ENCODE measurements at regions not wholly inside any gene's neighbourhood (a gene's known extent, or its start where the extent isn't known, plus 50 kb on each side); places are given as distances from the start of the nearest gene placed in this dataset.

DNA sequence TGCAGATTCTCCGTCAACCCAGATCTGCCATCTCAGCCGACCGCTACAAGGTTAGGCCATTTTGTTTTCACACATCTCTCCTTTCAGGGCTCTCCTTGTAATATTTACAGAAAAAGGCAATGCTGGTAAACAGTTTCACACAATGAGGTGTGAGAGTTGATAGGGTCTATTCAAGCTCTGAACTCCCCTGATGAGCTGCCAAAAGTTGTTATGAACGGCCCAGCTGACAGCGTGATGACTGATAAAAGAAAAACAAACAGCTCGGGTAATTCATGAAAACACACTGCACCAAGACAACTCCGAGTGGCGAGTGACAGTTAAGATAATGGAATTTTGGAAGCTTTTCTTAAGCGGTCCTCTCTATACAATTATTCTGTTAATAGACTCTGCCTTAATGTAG, 68.1 kb upstream of the IRX5 start:
- TF ChIP-seq TAF1 (IDR thresholded peaks at IDR 0.05; ENCODE audit: low read depth) (no peak), RAD21 (conservative IDR thresholded peaks at IDR 0.05) (no peak), EP300 (conservative IDR thresholded peaks at IDR 0.05; ENCODE audit: poor library complexity, severe bottlenecking) (no peak), MXI1 (conservative IDR thresholded peaks at IDR 0.05; ENCODE audit: poor library complexity, severe bottlenecking) (no peak), SMC3 (conservative IDR thresholded peaks at IDR 0.05; ENCODE audit: poor library complexity) (no peak), POLR2AphosphoS5 (IDR thresholded peaks at IDR 0.05) (no peak)
- TF ChIP-seq, protein P1, sequence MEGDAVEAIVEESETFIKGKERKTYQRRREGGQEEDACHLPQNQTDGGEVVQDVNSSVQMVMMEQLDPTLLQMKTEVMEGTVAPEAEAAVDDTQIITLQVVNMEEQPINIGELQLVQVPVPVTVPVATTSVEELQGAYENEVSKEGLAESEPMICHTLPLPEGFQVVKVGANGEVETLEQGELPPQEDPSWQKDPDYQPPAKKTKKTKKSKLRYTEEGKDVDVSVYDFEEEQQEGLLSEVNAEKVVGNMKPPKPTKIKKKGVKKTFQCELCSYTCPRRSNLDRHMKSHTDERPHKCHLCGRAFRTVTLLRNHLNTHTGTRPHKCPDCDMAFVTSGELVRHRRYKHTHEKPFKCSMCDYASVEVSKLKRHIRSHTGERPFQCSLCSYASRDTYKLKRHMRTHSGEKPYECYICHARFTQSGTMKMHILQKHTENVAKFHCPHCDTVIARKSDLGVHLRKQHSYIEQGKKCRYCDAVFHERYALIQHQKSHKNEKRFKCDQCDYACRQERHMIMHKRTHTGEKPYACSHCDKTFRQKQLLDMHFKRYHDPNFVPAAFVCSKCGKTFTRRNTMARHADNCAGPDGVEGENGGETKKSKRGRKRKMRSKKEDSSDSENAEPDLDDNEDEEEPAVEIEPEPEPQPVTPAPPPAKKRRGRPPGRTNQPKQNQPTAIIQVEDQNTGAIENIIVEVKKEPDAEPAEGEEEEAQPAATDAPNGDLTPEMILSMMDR (IDR thresholded peaks at IDR 0.05; ENCODE audit: poor library complexity, severe bottlenecking): no peak
- TF ChIP-seq, protein P2, sequence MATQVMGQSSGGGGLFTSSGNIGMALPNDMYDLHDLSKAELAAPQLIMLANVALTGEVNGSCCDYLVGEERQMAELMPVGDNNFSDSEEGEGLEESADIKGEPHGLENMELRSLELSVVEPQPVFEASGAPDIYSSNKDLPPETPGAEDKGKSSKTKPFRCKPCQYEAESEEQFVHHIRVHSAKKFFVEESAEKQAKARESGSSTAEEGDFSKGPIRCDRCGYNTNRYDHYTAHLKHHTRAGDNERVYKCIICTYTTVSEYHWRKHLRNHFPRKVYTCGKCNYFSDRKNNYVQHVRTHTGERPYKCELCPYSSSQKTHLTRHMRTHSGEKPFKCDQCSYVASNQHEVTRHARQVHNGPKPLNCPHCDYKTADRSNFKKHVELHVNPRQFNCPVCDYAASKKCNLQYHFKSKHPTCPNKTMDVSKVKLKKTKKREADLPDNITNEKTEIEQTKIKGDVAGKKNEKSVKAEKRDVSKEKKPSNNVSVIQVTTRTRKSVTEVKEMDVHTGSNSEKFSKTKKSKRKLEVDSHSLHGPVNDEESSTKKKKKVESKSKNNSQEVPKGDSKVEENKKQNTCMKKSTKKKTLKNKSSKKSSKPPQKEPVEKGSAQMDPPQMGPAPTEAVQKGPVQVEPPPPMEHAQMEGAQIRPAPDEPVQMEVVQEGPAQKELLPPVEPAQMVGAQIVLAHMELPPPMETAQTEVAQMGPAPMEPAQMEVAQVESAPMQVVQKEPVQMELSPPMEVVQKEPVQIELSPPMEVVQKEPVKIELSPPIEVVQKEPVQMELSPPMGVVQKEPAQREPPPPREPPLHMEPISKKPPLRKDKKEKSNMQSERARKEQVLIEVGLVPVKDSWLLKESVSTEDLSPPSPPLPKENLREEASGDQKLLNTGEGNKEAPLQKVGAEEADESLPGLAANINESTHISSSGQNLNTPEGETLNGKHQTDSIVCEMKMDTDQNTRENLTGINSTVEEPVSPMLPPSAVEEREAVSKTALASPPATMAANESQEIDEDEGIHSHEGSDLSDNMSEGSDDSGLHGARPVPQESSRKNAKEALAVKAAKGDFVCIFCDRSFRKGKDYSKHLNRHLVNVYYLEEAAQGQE (IDR thresholded peaks at IDR 0.05; ENCODE audit: borderline replicate concordance): no peak
